ENCODE measurements at regions not wholly inside any gene's neighbourhood (a gene's known extent, or its start where the extent isn't known, plus 50 kb on each side); places are given as distances from the start of the nearest gene placed in this dataset.

DNA sequence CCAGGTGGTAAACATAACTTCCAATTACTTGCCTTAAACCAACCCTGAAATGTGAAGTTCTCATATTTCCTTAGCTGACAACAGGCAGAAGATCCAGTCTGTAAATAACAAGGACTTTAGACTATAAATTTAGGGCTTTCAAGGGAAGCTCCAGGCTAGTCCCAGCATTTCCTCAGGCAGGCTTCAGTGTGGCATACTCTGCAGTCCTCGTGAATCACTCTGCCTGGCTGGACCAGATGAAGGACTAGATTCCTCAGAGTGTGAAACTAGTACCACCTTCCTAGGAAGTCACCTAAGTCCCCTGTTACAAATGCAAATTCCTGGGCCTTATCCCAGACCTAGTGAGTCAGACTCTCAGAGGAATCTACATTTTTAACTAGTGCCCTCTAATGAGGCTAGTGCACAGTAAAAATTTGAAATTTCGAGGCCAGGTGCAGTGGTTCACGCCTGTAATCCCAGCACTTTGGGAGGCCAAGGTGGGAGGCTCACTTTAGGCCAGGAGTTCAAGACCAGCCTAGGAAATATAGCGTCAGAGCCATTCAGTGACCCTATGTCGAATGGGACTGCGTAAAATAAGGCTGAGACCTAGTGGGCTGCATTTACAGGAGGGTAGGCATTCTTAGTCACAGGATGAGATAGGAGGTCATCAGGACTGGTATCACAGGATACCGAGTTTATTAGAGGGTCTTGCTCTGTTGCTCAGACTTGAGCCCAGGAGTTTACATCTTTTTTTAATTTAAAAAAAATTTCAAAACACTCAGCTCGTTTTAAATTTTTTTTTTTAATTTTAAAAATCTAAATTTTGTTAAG is 279.6 kb upstream of the JARID2 start:
- peak; percentile 10 for DNase-seq (ENCODE audit: low spot score)

DNA sequence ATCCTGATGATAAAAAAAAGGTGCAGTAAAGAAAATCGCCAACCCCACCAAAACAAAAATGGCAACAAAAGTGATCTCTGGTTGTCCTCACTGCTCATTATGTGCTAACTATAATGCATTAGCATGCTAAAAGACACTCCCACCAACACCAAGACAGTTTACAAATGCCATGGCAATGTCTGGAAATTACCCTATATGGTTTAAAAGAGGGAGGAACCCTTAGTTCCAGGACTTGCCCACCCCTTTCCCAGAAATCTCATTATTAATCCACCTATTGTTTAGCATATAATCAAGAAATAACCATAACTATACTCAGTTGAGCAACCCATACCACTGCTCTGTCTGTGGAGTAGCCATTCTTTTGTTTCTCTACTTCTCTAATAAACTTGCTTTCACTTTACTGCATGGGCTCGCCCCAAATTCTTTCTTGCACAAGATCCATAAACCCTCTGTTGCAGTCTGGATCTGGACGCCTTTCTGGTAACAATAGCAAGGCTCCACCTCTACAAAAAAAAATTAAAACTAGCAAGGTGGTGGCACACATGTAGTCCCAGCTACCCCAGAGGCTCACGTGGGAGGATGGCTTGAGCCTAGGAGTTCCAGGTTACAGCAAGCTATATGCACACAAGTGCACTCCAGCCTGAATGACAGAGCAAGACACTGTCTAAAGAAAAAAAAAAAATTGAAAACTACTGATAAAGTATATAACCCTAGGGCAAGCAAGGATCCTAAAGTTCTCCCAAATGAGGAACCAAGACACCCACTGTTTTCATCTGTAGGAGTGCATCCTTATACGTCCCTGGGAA is 278.8 kb upstream of the JARID2 start:
- DNase-seq (ENCODE audit: low spot score), result no peak

DNA sequence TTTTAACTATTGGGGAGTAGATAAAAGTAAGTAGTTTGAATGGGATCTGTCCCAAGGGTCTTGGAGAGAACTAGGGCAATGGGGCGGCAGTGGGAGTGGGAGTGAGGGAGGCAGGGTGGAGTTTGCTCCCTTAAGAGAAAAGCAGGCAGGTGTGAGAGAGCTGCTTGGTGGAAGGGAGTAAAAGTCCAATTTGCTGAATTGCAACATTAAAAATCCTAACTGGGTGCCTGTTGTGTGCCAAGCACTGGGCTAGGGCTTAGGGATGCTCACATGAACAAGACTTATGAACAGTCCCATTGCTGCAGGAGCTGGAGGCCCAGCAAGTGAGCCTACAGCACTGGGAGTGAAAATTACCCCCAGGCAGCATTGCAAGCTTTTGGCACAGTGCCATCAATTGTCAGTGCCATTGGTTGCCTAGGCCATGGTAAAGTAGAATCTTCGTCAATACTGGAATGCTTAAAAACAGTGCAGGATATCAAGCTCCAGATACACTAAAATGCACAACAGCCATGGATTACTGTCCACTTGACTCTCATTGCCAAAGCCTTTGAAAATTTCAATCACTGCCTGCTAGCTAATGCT is 277.7 kb upstream of the JARID2 start:
- no peak for DNase-seq (ENCODE audit: low spot score)

DNA sequence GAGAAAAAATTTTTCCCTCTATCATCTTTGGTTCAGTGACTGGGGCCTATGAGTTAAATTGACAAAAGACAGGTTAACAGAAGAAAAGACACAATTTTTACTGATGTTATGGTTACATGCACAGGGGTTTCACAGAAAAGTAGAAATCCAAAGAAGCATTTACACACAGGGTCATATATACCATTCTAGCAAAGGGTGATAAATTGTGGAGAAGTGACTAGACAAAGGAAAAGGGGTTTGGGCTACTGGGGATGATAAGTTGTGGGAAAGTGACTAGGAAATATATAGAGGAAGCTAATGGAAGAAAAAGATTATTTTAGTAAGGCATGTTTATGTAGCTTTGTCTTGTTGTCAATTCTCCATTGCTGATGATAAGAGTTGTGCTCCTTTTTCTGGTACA is 276.7 kb upstream of the JARID2 start:
- no peak for DNase-seq (ENCODE audit: low spot score)

DNA sequence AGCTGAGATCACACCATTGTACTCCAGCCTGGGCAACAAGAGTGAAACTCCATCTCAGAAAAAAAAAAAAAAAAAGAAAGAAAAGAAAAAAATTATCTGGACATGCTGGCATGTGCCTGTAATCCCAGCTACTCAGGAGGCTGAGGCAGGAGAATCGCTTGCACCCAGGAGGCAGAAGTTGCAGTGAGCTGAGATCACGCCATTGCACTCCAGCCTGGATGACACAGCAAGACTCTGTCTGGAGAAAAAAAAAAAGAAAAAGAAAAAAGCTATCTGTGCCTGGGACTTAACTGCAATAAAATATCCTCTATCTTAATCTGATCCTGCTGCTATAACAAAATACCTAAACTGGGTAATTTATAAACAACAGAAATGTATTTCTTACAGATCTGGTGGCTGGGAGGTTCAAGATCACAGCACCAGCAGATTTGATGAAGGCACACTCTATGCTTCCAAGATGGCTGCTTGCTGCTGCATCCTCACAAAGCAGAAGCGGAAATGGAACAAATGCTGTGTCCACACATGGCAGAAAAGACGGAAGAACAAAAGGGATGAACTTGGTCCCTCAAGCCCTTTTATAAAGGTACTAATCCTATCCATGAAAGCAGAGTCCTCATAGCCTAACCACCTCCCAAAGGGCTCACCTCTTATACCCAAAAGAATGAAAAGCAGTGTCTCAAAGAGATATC is 273.3 kb upstream of the JARID2 start:
- no peak for DNase-seq (ENCODE audit: low spot score)

DNA sequence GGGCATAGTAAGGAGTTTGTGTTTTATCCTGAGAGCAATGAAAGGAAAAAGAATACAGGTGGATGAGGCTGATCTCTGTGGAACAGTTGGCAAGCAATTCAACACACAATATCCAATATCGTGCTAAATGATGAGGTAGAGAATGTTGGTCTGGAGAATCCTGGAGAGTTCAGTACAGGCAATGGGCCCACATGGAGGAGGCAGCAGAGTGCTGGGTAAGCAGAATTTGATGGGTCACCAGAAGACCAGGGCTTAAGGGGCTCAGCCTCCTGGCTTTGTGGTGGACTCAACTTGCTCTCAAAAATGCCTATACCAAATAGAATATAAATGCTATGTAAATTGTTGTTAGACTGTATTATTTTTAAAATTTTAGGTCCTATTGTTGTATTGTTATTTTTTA is 271.5 kb upstream of the JARID2 start:
- DNase-seq (ENCODE audit: low spot score), result no peak

DNA sequence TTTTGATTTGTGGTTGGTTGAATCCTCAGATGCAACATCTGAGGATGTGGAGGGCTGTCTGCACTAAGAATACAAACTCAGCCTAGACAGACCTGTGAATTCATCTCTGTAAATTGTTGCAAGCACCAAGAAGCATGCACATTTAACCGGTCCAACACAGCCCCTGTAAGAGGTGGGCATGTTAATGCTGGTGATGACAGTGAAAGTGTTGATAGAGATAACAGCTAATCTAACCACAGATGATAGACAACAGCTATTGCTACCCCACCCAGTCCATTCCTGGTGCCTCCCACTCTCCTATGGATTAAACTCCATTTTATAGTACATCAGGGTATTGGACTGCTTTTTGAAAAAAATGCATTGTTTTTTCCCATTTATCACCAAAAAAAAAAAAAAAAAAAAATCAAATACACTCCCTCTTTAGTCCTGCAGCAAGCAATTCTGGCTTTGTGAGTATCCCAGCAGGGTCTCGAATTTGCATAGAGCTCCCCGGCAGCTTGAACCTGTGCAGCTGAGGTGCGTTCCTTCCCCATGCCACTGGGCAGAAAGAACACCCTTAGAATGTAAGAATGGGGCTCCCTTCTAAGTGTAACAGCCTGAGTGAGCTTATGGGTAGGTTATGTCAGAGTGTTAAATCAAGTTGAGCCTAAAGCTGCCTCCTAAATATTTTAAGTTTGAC is 270.9 kb upstream of the JARID2 start:
- DNase-seq (ENCODE audit: low spot score), result no peak

DNA sequence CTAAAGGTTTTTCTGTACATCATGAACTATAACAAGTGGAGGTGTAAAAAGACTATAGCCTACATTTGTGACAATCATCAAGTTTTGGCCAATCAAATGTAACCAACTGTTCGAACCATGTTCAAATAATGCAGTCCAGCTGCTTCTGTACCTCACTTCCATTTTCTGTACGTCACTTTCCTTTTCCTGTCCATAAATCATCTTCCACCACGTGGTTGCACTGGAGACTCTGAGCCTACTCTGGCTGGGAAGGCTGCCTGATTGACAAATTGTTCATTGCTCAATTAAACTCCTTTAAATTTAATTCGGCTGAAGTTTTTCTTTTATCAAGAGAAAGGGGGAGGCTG is 270.4 kb upstream of the JARID2 start:
- DNase-seq (ENCODE audit: low spot score), result no peak

DNA sequence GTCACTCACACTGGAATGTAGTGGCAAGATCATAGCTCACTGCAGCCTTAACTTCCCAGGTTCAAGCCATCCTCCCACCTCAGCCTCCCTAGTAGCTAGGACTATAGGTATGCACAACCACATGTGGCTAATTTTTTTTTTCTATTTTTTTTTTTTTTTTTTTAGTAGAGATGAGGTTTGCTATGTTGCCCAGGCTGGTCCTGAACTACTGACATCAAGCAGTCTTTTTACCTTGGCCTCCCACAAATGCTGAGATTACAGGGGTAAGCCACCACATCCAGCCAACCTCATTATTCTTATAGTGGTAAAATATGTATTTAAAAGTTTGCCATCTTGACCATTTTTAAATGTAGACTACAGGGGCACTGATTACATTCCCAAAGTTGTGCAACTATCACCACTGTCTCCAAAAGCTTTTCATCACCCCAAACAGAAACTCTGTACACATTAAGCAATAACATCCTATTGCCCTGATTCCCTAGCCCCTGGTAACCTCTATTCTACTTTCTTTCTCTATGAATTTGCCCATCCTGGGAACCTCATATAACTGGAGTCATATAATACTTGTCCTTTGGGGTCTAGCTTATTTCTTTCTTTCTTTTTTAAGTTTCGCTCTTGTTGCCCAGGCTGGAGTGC is 268.0 kb upstream of the JARID2 start:
- DNase-seq (ENCODE audit: low spot score), result no peak

DNA sequence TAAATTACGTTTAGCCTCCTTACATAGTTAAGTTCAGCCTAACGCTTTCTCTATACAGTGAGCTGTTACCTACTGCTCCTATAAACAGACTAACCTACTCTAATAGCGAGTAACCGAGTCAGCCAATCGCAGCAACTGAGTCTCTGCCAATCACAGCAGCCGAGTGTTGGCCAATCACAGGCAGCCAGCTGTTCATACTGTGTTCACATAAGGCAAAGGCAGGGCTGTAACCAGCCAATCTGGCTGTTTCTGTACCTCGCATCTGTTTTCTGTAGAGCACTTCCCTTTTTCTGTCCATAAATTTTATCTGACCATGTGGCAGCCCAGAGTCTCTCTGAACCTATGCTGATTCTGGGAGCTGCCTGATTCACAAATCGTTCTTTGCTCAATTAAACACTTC is 263.9 kb upstream of the JARID2 start:
- DNase-seq (ENCODE audit: low spot score), result no peak

DNA sequence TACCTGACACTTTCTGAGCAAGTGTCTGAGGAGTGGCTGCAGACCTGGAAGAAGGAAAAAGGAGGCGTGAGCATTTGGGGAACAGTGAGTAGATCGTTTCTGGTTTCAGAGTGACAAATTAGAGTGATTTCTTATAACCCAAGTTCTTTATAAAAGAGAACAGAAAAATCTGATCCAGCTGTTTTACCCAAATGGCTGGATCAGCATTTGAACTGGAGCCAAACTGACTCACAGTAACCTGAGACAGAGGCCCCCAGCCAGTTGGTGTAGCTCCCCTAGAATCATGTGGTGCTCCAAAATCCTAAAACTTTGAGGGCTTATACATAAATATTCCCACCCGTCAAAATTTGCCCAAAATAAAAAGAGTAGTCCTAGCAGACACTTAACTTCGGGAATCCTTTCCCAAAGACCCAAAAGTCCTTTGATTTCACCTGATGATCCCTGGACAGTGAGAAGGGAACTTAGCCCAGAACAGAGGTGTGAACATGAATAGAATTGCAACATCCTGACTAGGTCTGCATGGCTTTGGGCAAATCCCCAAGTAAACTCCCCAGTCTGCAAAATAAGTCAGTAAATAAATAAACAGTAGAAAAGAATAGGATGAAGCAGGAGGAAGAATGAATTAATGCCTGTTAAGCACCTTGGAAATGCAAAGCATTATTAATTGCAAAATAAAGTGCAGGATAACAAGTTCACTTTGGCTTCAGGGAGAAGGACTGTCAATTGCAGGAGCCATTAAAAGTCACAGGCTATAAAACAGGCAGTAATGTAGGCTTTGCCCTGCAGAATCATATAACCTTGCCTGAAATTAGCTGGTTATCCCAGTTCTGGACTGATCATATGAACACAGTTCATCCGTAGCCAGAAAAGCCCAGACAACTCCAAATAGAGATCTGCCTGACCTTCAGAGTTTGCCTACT is 262.0 kb upstream of the JARID2 start:
- no peak for DNase-seq (ENCODE audit: low spot score)

DNA sequence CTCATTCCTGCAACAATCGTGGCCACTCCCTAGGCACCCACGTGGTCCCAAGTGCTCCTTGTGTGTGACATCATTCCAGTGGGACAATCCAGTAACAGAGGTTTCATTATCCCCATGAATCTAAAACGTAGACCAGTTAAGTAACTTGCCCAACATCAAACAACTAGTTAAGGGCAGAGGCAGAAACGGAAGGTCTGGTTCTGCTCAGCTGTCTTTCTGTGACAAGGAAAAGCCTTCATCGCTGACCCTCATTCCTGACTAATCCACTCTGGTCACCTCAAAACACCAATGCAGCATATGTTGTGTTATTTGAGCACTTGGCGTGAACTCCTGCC is 261.4 kb upstream of the JARID2 start:
- DNase-seq (ENCODE audit: low spot score), result peak; percentile 31

DNA sequence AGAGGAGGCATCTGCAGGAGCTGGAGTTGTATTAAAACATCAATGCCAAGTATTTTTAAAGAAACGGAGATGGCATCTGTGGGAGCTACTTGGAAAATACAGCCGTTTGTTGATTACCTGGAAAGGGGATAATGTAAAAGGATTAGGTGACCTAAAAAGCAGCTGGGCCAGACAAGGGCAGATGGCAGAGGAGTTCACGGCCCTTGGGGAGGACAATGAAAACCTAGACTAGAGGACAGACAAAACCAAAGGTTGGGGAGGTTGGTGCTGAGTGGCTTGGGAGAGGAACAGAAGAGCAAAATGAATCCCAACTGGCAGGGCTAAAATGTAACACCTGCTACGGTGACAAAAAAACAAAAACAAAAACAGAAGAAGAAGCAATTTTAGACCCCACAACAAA is 260.5 kb upstream of the JARID2 start:
- DNase-seq (ENCODE audit: low spot score), result no peak

DNA sequence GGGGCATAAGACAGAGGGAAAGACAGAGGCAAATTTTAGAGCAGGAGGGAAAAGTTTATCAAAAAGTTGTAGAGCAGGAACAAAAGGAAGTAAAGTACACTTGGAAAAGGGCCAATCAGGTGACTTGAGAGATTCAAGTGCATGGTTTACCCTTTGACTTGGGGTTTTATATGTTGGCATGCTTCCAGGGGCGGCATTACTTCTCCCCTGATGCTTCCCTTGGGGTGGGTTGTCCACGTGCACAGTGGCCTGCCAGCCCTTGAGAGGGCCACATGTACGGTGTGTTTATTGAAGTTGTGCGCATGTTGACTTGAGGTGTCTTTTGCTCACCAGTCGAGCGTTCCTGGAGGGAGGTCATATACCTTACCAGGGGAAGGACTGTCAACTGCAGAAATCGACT is 259.5 kb upstream of the JARID2 start:
- no peak for DNase-seq (ENCODE audit: low spot score)

DNA sequence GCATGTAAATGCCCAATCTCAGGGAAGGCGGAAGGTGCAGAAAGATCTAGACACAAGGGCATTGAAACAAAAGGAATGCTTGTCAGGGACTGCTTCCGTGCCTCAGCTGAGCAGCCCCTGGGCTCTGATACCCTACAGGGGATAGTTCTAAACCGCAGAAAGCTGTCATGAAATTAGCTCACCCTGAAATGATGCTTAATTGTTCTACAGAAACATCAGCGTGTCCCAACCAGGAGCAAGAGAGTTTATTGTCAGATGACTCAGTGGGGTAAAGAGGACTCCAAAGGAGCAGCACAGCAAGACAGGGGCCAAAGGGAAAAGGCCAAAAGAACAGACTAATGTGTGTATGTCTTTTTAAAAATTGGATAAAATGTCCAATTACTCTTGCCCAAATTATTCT is 258.4 kb upstream of the JARID2 start:
- no peak for DNase-seq (ENCODE audit: low spot score)

DNA sequence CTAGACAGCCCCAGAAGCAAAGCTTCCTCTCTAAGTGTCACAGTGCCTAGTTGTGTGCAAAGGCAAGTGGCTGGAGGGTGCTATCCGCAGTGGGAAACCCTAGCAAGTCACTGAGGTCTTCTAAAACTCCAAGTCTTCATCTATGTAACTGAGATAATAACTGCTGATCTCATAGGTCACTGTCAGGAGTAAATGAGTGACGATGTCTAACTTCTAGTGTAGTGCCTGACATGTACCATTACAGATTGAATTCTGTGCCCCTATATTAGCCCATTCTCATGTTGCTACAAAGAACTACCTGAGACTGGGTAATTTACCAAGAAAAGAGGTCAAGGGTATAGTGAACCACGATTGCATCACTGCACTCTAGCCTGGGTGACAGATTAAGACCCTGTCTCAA is 253.5 kb upstream of the JARID2 start:
- DNase-seq (ENCODE audit: low spot score), result no peak

DNA sequence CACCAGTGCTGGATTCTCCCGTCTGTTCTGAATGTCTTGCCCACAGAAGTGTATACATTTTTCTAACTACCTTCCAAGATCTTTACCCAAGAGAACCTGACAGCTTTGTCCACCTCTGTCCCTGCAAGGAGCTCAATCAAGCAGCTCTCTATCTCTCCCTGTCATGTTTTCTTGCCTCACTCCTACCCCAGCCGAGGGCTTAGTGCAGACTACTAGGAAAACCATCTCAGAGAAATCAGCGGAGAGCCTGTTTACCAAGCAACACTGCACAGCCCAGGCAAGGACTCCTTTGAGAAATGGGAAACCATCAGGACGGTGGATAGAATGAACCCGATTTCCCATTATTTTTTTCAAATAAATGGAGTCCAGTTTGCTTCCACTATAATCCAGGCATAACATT is 250.7 kb upstream of the JARID2 start:
- DNase-seq (ENCODE audit: low spot score), result no peak

DNA sequence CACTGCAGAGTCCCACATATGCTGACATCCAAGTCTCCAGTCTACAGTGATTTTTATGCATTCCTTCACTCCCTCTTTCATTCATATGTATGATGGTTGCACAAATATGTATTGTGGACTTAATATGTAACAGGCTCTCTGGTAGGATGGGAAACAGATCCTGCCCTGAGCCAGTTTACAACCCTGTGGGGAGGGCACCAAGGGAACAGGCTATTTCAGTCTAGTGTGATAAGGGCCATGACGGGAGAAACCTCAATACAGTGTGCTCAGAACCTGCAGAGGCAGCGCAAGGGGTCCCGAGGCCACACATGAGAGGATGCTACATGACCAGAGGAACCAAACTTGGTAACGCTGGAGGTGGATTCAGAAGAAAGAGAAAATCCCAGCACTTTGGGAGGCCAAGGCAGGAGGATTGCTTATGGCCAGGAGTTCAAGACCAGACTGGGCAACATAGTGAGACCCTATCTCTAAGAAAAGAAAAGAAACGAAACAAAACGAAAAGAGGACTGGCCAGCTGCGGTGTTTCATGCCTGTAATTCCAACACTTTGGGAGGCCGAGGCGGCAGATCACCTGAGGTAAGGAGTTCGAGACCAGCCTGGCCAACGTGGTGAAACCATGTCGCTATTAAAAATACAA is 249.8 kb upstream of the JARID2 start:
- DNase-seq (ENCODE audit: low spot score), result no peak

DNA sequence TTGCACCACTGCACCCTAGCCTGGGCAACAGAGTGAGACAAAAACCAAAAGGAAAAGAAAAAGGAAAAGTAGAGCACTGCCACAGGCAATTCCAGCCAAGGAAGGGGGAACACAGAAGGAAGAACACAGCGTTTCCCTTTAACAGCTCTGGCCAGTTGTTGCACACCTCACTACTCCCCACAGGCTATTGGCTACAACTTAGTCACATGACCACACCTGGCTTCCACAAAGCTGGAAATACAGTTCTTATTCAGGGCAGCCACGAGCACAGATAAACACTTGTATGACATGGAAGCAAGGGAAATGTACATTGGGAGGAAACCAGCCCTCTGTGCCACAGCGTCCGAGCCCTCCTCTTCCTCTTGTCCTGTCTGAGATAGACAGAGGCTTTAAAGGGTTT is 249.0 kb upstream of the JARID2 start:
- no peak for DNase-seq (ENCODE audit: low spot score)

DNA sequence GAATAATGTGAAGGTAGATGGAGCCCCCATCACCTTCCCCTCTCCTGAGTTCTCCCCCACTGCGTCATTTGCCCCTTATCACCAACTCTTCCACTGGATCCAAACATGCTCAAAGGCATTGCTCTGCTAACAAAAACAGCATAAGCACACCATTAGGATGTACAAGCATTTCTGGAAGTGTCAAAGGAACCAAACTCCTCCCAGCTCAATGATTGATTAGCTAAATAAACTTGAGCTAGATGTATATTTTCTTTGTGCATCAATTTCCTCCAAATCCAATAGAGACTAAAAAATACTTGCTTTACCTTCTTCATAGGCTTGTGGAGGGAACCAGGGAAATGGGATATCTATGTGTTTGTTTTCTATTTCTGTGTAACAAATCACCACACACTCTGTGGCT is 248.4 kb upstream of the JARID2 start:
- no peak for DNase-seq (ENCODE audit: low spot score)

Data from AG08396 (cell line).